ENCODE measurements at regions not wholly inside any gene's neighbourhood (a gene's known extent, or its start where the extent isn't known, plus 50 kb on each side); places are given as distances from the start of the nearest gene placed in this dataset.

DNA sequence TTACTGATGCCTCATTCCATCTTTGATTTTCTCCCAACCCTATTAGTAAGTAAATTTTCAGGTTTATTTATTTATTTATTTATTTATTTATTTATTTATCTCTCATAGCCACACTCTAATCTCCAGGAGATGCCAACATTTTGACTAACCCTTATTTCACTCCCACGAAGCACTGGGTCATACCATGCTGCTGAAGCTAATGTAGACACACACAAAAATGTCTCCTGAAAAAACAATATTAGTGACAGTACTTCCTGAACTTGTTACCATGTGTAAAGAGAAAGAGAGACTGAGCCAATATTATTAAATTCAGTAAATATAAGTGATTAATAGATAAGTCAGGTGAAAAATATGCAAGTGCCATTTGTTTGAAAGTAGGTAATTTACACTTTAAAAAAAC, 402.7 kb downstream of the C4orf33 start:
- CTCF ChIA-PET: no interaction called here
- POLR2A ChIA-PET: no interaction called here
- TF ChIP-seq TARDBP (IDR thresholded peaks at IDR 0.05) (no peak), BHLHE40 (IDR thresholded peaks at IDR 0.05; ENCODE audit: borderline replicate concordance) (no peak), ARNT (IDR thresholded peaks at IDR 0.05) (no peak), ELF4 (IDR thresholded peaks at IDR 0.05) (no peak), FOXA1 (IDR thresholded peaks at IDR 0.05) (no peak), HDGF (IDR thresholded peaks at IDR 0.05; ENCODE audit: borderline replicate concordance) (no peak), L3MBTL2 (conservative IDR thresholded peaks at IDR 0.05) (no peak), LEF1 (IDR thresholded peaks at IDR 0.05; ENCODE audit: borderline replicate concordance) (no peak), CTBP1 (IDR thresholded peaks at IDR 0.05; ENCODE audit: borderline replicate concordance) (no peak), SP1 (IDR thresholded peaks at IDR 0.05) (no peak)
- TF ChIP-seq, protein P1, sequence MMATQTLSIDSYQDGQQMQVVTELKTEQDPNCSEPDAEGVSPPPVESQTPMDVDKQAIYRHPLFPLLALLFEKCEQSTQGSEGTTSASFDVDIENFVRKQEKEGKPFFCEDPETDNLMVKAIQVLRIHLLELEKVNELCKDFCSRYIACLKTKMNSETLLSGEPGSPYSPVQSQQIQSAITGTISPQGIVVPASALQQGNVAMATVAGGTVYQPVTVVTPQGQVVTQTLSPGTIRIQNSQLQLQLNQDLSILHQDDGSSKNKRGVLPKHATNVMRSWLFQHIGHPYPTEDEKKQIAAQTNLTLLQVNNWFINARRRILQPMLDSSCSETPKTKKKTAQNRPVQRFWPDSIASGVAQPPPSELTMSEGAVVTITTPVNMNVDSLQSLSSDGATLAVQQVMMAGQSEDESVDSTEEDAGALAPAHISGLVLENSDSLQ (IDR thresholded peaks at IDR 0.05): no peak
- DNase-seq (ENCODE audit: extremely low spot score): no peak

DNA sequence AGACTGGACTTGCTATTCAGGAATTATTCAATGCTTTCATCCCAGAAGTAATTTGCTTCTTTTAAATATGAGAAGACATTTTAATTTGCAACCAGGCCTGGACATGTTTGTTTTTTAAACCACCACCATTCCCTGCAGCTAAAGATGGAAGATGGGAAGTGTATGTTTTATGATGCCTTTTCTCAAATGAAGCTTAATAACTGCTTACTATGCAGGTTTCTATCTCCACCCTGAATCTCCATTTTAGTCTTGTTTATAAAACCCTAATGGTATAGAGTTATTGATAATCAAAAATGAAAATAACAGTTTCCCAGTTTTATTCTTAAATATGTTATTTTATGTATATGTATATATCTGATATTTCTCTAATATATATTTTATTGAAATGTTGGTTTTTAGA, 418.9 kb downstream of the C4orf33 start:
- POLR2A ChIA-PET: no interaction called here
- CTCF ChIA-PET: no interaction called here
- DNase-seq (ENCODE audit: extremely low spot score): no peak
- no peak for TF ChIP-seq NFRKB (IDR thresholded peaks at IDR 0.05)

- DNase-seq (ENCODE audit: extremely low spot score): no peak
- TF ChIP-seq FOXM1 (IDR thresholded peaks at IDR 0.05; ENCODE audit: borderline replicate concordance) (no peak), ZNF384 (IDR thresholded peaks at IDR 0.05) (no peak), CTBP1 (IDR thresholded peaks at IDR 0.05; ENCODE audit: borderline replicate concordance) (no peak), SP1 (IDR thresholded peaks at IDR 0.05) (no peak), SUZ12 (IDR thresholded peaks at IDR 0.05) (no peak), L3MBTL2 (conservative IDR thresholded peaks at IDR 0.05) (no peak), FOXK2 (IDR thresholded peaks at IDR 0.05) (no peak), FOXA1 (IDR thresholded peaks at IDR 0.05) (no peak), ELF4 (IDR thresholded peaks at IDR 0.05) (no peak), HDGF (IDR thresholded peaks at IDR 0.05; ENCODE audit: borderline replicate concordance) (no peak), LEF1 (IDR thresholded peaks at IDR 0.05; ENCODE audit: borderline replicate concordance) (no peak), NFRKB (IDR thresholded peaks at IDR 0.05) (no peak)
- TF ChIP-seq, protein P1 (IDR thresholded peaks at IDR 0.05): no peak
- POLR2A ChIA-PET: no interaction called here
- CTCF ChIA-PET: interaction anchor here (0.7 kb wide), 1 partner anchor 97 kb away, joined by 3 read pairs; no protein-coding TSS in a partner anchor
Observed at GRCh38 chr4:129515356-129515755, 419.4 kb downstream of the C4orf33 start.

DNA sequence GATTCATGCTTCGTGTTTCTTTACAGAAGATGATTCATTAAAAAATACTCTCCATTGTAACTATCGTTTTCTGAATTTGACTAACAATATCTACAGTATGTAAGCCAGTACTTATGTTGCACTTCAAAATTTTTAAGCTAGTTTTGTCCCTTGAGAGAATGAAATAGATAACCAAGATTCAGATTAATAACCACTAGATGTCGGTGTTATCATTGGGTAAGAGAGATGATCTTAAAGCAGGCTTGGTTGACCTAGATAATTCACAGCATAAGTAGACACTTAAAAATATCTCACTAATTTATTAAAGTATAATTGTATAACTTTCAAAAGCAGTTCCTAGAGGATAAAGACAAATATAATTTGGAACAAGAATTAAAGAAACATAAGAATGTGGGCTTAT, 430.9 kb downstream of the C4orf33 start:
- POLR2A ChIA-PET: no interaction called here
- CTCF ChIA-PET: no interaction called here
- TF ChIP-seq LEF1 (IDR thresholded peaks at IDR 0.05; ENCODE audit: borderline replicate concordance) (no peak), HDGF (IDR thresholded peaks at IDR 0.05; ENCODE audit: borderline replicate concordance) (no peak), ARNT (IDR thresholded peaks at IDR 0.05) (no peak), SUZ12 (IDR thresholded peaks at IDR 0.05) (no peak), FOXA1 (IDR thresholded peaks at IDR 0.05) (no peak), L3MBTL2 (conservative IDR thresholded peaks at IDR 0.05) (no peak), CTBP1 (IDR thresholded peaks at IDR 0.05; ENCODE audit: borderline replicate concordance) (no peak), FOXK2 (IDR thresholded peaks at IDR 0.05) (no peak), NFRKB (IDR thresholded peaks at IDR 0.05) (no peak), ZNF384 (IDR thresholded peaks at IDR 0.05) (no peak), FOXM1 (IDR thresholded peaks at IDR 0.05; ENCODE audit: borderline replicate concordance) (no peak), BHLHE40 (IDR thresholded peaks at IDR 0.05; ENCODE audit: borderline replicate concordance) (no peak), SP1 (IDR thresholded peaks at IDR 0.05) (no peak), ELF4 (IDR thresholded peaks at IDR 0.05) (no peak), TARDBP (IDR thresholded peaks at IDR 0.05) (no peak)
- TF ChIP-seq, protein P1 (IDR thresholded peaks at IDR 0.05): no peak
- no peak for DNase-seq (ENCODE audit: extremely low spot score)

DNA sequence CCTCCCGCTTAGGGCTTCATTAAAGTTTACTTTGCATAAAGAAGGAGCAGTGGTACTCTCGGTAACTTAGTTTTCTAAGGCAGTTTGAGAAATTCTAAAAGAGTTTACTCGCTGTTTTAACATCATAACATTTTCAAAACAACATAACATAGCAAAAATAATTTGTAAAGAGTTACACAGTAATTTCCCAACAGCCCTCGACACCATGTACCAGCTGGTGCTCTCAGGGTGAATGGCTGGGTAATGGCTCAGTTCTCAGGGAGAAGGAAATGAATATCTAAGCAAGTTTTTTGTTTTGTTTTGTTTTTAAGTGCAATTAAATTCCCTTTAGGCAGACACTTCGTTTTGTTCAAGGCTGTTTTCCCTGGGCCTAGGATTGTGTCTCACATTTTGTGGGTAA, 435.3 kb downstream of the C4orf33 start:
- POLR2A ChIA-PET: no interaction called here
- DNase-seq (ENCODE audit: extremely low spot score): no peak
- CTCF ChIA-PET: no interaction called here
- TF ChIP-seq LEF1 (IDR thresholded peaks at IDR 0.05; ENCODE audit: borderline replicate concordance) (no peak), NFRKB (IDR thresholded peaks at IDR 0.05) (no peak), CTBP1 (IDR thresholded peaks at IDR 0.05; ENCODE audit: borderline replicate concordance) (no peak), SUZ12 (IDR thresholded peaks at IDR 0.05) (no peak), TARDBP (IDR thresholded peaks at IDR 0.05) (no peak), BHLHE40 (IDR thresholded peaks at IDR 0.05; ENCODE audit: borderline replicate concordance) (no peak), L3MBTL2 (conservative IDR thresholded peaks at IDR 0.05) (no peak), ZNF384 (IDR thresholded peaks at IDR 0.05) (no peak), HDGF (IDR thresholded peaks at IDR 0.05; ENCODE audit: borderline replicate concordance) (no peak)
- TF ChIP-seq, protein P1 (IDR thresholded peaks at IDR 0.05): no peak

DNA sequence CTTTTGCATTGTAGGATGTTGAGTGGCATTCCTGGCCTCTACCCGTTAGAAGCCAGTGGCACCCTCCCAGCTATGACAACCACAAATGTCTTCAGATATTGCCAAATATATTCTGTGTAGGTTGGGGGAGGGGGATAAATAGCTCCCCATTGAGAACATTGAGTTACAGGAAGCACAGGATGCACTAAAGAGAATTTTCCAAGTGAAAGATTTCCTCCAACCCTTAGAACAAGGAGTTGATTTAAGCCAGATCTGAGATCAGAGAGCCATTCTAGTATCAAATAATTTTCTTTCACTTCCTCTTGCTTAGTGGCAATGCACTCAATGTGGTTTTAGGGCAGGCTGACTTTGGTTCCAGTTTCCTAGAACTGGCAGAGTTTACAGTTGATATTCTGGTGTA, 436.6 kb downstream of the C4orf33 start:
- TF ChIP-seq BHLHE40 (IDR thresholded peaks at IDR 0.05; ENCODE audit: borderline replicate concordance) (no peak), ELF4 (IDR thresholded peaks at IDR 0.05) (no peak), HDGF (IDR thresholded peaks at IDR 0.05; ENCODE audit: borderline replicate concordance) (no peak), SUZ12 (IDR thresholded peaks at IDR 0.05) (no peak), ZNF384 (IDR thresholded peaks at IDR 0.05) (no peak), ARNT (IDR thresholded peaks at IDR 0.05) (no peak), L3MBTL2 (conservative IDR thresholded peaks at IDR 0.05) (no peak), TARDBP (IDR thresholded peaks at IDR 0.05) (no peak), FOXK2 (IDR thresholded peaks at IDR 0.05) (no peak), CTBP1 (IDR thresholded peaks at IDR 0.05; ENCODE audit: borderline replicate concordance) (no peak), FOXA1 (IDR thresholded peaks at IDR 0.05) (no peak)
- TF ChIP-seq, protein P1 (IDR thresholded peaks at IDR 0.05): no peak
- ChIA-PET CTCF (no interaction called here), POLR2A (no interaction called here)
- DNase-seq (ENCODE audit: extremely low spot score): no peak

Measured in HEK293T (cell line).